H1 (cell line): ENCODE measurements at regions not wholly inside any gene's neighbourhood (a gene's known extent, or its start where the extent isn't known, plus 50 kb on each side); places are given as distances from the start of the nearest gene placed in this dataset.

Source experiments
- CTCF ChIA-PET: fragments of 300-600 bp; sonication (Branson Sonifier 250); formaldehyde crosslinking; loops from one replicate; lab custom pipeline; 2021; ENCODE audit not compliant: partially characterized antibody; lab: Charles Lee
- POLR2A ChIA-PET: fragments of 300-600 bp; sonication (Branson Sonifier 250); formaldehyde crosslinking; loops from one replicate; lab custom pipeline; 2021; ENCODE audit warnings: inconsistent platforms; ENCODE audit not compliant: partially characterized antibody; lab: Charles Lee
- DNase-seq, 2 experiments: peaks; one replicate each; pipeline versions ENCODE4 v3.0.0 to v3.0.0-alpha.2; 2010 to 2022; ENCODE audit warnings: low spot score in 2 of 2, low read depth in 1 of 2, mixed read lengths in 1 of 2
- FAIRE-seq: peaks from 2 replicates; lab custom pipeline; 2011; peaks lifted over from hg19 to GRCh38; lab: Jason Lieb, UNC
- H2AFZ ChIP-seq: 2 replicates; pipeline ENCODE4 v1.8.1; 2012; ENCODE audit warnings: low read length, inconsistent platforms
- H2AK5ac ChIP-seq: 2 replicates; pipeline ENCODE4 v1.6.1; 2013; ENCODE audit warnings: low read depth, low read length
- H2BK120ac ChIP-seq: replicated peaks from 2 replicates; pipeline ENCODE3; 2013; ENCODE audit warnings: low read depth, low read length, inconsistent platforms
- H2BK12ac ChIP-seq: 2 replicates; pipeline ENCODE4 v1.6.1; 2013; ENCODE audit warnings: low read depth, low read length
- H2BK15ac ChIP-seq: 2 replicates; pipeline ENCODE4 v1.6.1; 2013; ENCODE audit warnings: low read length
- H2BK20ac ChIP-seq: 2 replicates; pipeline ENCODE4 v1.6.1; 2013; ENCODE audit warnings: low read length
- H2BK5ac ChIP-seq: 2 replicates; pipeline ENCODE4 v1.6.1; 2013; ENCODE audit warnings: low read depth, low read length
- H3K14ac ChIP-seq: 2 replicates; pipeline ENCODE4 v1.6.1; 2013; ENCODE audit warnings: inconsistent platforms; ENCODE audit not compliant: insufficient read length
- H3K18ac ChIP-seq: 2 replicates; pipeline ENCODE4 v1.6.1; 2013; ENCODE audit warnings: low read length; ENCODE audit errors: extremely low read depth
- H3K23ac ChIP-seq: 2 replicates; pipeline ENCODE4 v1.6.1; 2013; ENCODE audit warnings: inconsistent platforms; ENCODE audit not compliant: insufficient read length
- H3K23me2 ChIP-seq: 2 replicates; pipeline ENCODE4 v1.6.1; 2013; ENCODE audit warnings: low read depth, low read length
- H3K27ac ChIP-seq: 2 replicates; pipeline ENCODE4 v1.6.1; 2011; ENCODE audit warnings: low read depth, low read length, inconsistent platforms
- H3K27me3 ChIP-seq, 4 experiments: replicated peaks in 1 of 4; 1 replicate in 1 of 4; 2 replicates in 3 of 4; pipeline versions ENCODE4 v1.6.1 to v1.8.1; 2011 to 2013; ENCODE audit warnings: low read length in 3 of 4, mild to moderate bottlenecking in 3 of 4, inconsistent platforms in 2 of 4, mixed read lengths in 2 of 4, moderate library complexity in 1 of 4; ENCODE audit not compliant: control insufficient read depth in 3 of 4, insufficient read depth in 3 of 4; ENCODE audit errors: extremely low read depth in 1 of 4
- H3K36me3 ChIP-seq, 4 experiments: 2 replicates each; pipeline versions ENCODE4 v1.6.1 to v1.8.1; 2011 to 2013; ENCODE audit warnings: mild to moderate bottlenecking in 4 of 4, low read length in 3 of 4, moderate library complexity in 2 of 4, control low read depth in 1 of 4, inconsistent platforms in 1 of 4; ENCODE audit not compliant: insufficient read depth in 4 of 4, control insufficient read depth in 2 of 4
- H3K4ac ChIP-seq: replicated peaks from 2 replicates; pipeline ENCODE3; 2013; ENCODE audit warnings: low read length, low read depth, mixed read lengths, inconsistent platforms; ENCODE audit not compliant: insufficient read length
- H3K4me1 ChIP-seq, 4 experiments: replicated peaks in 1 of 4; 1 replicate in 1 of 4; 2 replicates in 3 of 4; pipeline versions ENCODE4 v1.6.1 to v1.8.1; 2011 to 2013; ENCODE audit warnings: low read length in 3 of 4, inconsistent platforms in 2 of 4, mixed read lengths in 1 of 4; ENCODE audit not compliant: insufficient read depth in 4 of 4, control insufficient read depth in 3 of 4
- H3K4me2 ChIP-seq, 2 experiments: 2 replicates each; pipeline versions ENCODE4 v1.6.1 to v1.8.1; 2011 to 2013; ENCODE audit warnings: low read depth in 2 of 2, low read length in 2 of 2, control low read depth in 1 of 2, inconsistent platforms in 1 of 2, mild to moderate bottlenecking in 1 of 2; ENCODE audit not compliant: insufficient read depth in 1 of 2
- H3K4me3 ChIP-seq, 4 experiments: fragments of 200-600, 300-600 bp in 1 of 4; sonication (generic), shearing (Covaris generic), sonication (Bioruptor Twin) in 1 of 4; 2 replicates each; pipeline versions ENCODE4 v1.5.1 to v1.8.1; 2011 to 2016; ENCODE audit warnings: low read length in 4 of 4, low read depth in 3 of 4, control low read depth in 2 of 4, inconsistent platforms in 2 of 4, mild to moderate bottlenecking in 2 of 4, mixed read lengths in 1 of 4, moderate library complexity in 1 of 4; ENCODE audit not compliant: insufficient read depth in 2 of 4; ENCODE audit errors: extremely low read depth in 1 of 4
- H3K56ac ChIP-seq: replicated peaks from 2 replicates; pipeline ENCODE3; 2013; ENCODE audit warnings: low read depth, mild to moderate bottlenecking, mixed read lengths, low read length, inconsistent platforms; ENCODE audit not compliant: insufficient read length
- H3K79me1 ChIP-seq: 2 replicates; pipeline ENCODE4 v1.6.1; 2013; ENCODE audit warnings: low read depth, low read length, control low read depth
- H3K79me2 ChIP-seq, 2 experiments: 2 replicates each; pipeline versions ENCODE4 v1.6.1 to v1.8.1; 2012 to 2013; ENCODE audit warnings: low read length in 2 of 2, mild to moderate bottlenecking in 2 of 2, inconsistent platforms in 1 of 2; ENCODE audit not compliant: insufficient read depth in 2 of 2, control insufficient read depth in 1 of 2
- H3K9ac ChIP-seq, 4 experiments: replicated peaks in 1 of 4; 1 replicate in 1 of 4; 2 replicates in 3 of 4; pipeline versions ENCODE4 v1.6.1 to v1.8.1; 2011 to 2013; ENCODE audit warnings: low read depth in 3 of 4, low read length in 3 of 4, control low read depth in 2 of 4, mild to moderate bottlenecking in 2 of 4, moderate library complexity in 2 of 4, inconsistent platforms in 1 of 4; ENCODE audit errors: extremely low read depth in 1 of 4
- H3K9me3 ChIP-seq, 2 experiments: 2 replicates each; pipeline versions ENCODE4 v1.6.1 to v1.8.1; 2012 to 2013; ENCODE audit warnings: mild to moderate bottlenecking in 2 of 2, moderate library complexity in 2 of 2, control low read depth in 1 of 2, inconsistent platforms in 1 of 2, low read depth in 1 of 2, low read length in 1 of 2, mixed read lengths in 1 of 2; ENCODE audit not compliant: insufficient read depth in 2 of 2
- H4K20me1 ChIP-seq, 2 experiments: replicated peaks in 1 of 2; 2 replicates each; pipeline versions ENCODE3 to v1.8.1; 2011 to 2013; ENCODE audit warnings: inconsistent platforms in 2 of 2, low read length in 2 of 2, mild to moderate bottlenecking in 1 of 2; ENCODE audit not compliant: insufficient read depth in 2 of 2, control insufficient read depth in 1 of 2
- H4K5ac ChIP-seq: 2 replicates; pipeline ENCODE4 v1.6.1; 2013; ENCODE audit warnings: low read length, low read depth, mixed read lengths, inconsistent platforms; ENCODE audit not compliant: insufficient read length
- H4K8ac ChIP-seq: 2 replicates; pipeline ENCODE4 v1.8.0; 2013; ENCODE audit warnings: mild to moderate bottlenecking, moderate library complexity, low read length, inconsistent platforms; ENCODE audit not compliant: insufficient read depth; ENCODE audit errors: extremely low read depth
- H4K91ac ChIP-seq: replicated peaks from 2 replicates; pipeline ENCODE3; 2013; ENCODE audit warnings: low read length, mixed read lengths, inconsistent platforms; ENCODE audit not compliant: insufficient read length
- ASH2L ChIP-seq: fragments of 200-600, 300-600 bp; sonication (generic); IDR thresholded peaks from one replicate; pipeline ENCODE4 v1.7.1; 2017; ENCODE audit warnings: low read length
- CBX5 ChIP-seq: fragments of 300-800, 300-1000 bp; sonication (generic); IDR thresholded peaks from 2 replicates; pipeline ENCODE4 v1.7.1; 2016; ENCODE audit warnings: antibody characterized with exemption, low read length, low read depth
- CBX8 ChIP-seq: fragments of 300-800, 300-1000 bp; sonication (generic); IDR thresholded peaks from 2 replicates; pipeline ENCODE4 v1.7.1; 2016; ENCODE audit warnings: low read depth, low read length, borderline replicate concordance
- FOSL1 ChIP-seq: IDR thresholded peaks from 2 replicates; pipeline ENCODE4 v1.6.1; 2011; ENCODE audit warnings: mild to moderate bottlenecking, low read depth, low read length, moderate library complexity; ENCODE audit not compliant: insufficient read depth
- JUN ChIP-seq: IDR thresholded peaks from 2 replicates; pipeline ENCODE4 v1.6.1; 2011; ENCODE audit warnings: low read depth, mild to moderate bottlenecking, improper control_type of control experiment, low read length
- KDM1A ChIP-seq: fragments of 200-600, 300-600 bp; sonication (generic); IDR thresholded peaks from 2 replicates; pipeline ENCODE4 v1.7.1; 2016; ENCODE audit warnings: mild to moderate bottlenecking, low read length, borderline replicate concordance
- MAFK ChIP-seq: IDR thresholded peaks from 2 replicates; pipeline ENCODE4 v1.6.1; 2012; ENCODE audit warnings: low read depth, mild to moderate bottlenecking, improper control_type of control experiment, low read length
- POLR2A ChIP-seq, 2 experiments: IDR thresholded peaks; 1 replicate in 1 of 2; 2 replicates in 1 of 2; pipeline ENCODE4 v1.6.1; 2011; ENCODE audit warnings: low read depth in 2 of 2, low read length in 2 of 2, mild to moderate bottlenecking in 2 of 2; ENCODE audit errors: control extremely low read depth in 1 of 2
- POU5F1 ChIP-seq: IDR thresholded peaks from 2 replicates; pipeline ENCODE4 v1.6.1; 2011; ENCODE audit warnings: low read depth, mild to moderate bottlenecking, low read length, moderate library complexity
- RNF2 ChIP-seq: fragments of 200-900, 300-1000 bp; sonication (generic); IDR thresholded peaks from 2 replicates; pipeline ENCODE4 v1.7.1; 2016; ENCODE audit warnings: borderline replicate concordance, low read depth, mild to moderate bottlenecking, antibody characterized with exemption, low read length; ENCODE audit not compliant: poor library complexity, severe bottlenecking; ENCODE audit errors: missing control alignments
- SP1 ChIP-seq: IDR thresholded peaks from 2 replicates; pipeline ENCODE4 v1.6.1; 2011; ENCODE audit warnings: low read depth, low read length
- TBP ChIP-seq: IDR thresholded peaks from 2 replicates; pipeline ENCODE4 v1.6.1; 2011; ENCODE audit warnings: low read depth, low read length, improper control_type of control experiment
- WGBS, 2 experiments: shearing (Covaris generic) in 1 of 2; methylation state at CpG; one replicate each; pipeline versions ENCODE4 v1.1.6 to v1.1.7; 2013 to 2015; ENCODE audit warnings: low lambda C conversion rate in 2 of 2, mixed read lengths in 2 of 2, inconsistent platforms in 1 of 2, low coverage in 1 of 2, missing lambda C conversion rate in 1 of 2; ENCODE audit not compliant: insufficient replicate concordance in 2 of 2, insufficient coverage in 1 of 2, insufficient read length in 1 of 2; ENCODE audit errors: extremely low coverage in 1 of 2, missing lambda C conversion rate in 1 of 2; 5-methylcytosine and 5-hydroxymethylcytosine counted together
- TF ChIP-seq, protein P1 (sequence below): IDR thresholded peaks from 2 replicates; pipeline ENCODE4 v1.6.1; 2012; ENCODE audit warnings: inconsistent platforms

DNA sequence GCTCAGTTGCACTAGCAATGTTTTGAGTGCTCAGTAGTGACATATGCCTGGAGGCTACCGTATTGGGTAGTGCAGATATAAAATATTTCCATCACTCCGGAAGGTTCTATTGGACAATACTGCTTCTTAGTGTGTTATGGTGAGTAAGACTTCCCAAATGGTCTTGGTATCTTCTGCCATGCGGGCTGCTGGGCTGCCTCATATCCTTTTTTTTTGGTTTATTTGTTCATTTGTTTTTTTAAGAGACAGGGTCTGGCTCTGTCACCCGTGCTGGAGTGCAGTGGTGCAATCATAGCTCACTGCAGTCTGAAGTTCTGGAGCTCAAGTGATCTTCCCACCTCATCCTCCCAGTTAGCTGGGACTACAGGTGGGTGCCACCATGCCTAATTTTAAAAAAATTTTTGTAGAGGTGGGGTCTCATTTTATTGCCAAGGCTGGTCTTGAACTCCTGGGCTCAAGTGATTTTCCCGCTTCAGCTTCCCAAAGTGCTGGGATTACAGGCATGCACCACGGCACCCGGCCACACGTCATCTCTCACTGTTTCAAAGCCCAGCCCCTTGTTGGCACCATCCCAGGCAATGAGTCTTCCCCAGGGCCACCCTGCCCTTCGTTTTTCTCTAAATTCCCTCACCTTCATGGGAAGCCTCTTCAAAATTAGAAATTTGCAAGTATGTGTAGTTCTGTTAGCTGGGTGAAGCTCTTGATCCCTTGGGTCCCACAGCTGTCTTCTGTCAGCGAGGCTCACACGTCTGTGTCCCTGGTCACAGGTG lies 111.0 kb upstream of the KLF14 start:
- Histone ChIP-seq H3K79me2 (no peaks in the 10 kb centered on the region), H4K8ac (no peak overlapping the region; the same call in 1 of the 2 replicates), H3K14ac (no peak overlapping the region), H3K18ac (no peak overlapping the region), H3K23ac (no peak overlapping the region), H3K4me2 (no peak overlapping the region), H3K9ac (no peak overlapping the region), H3K23me2 (no peaks in the 10 kb centered on the region), H4K5ac (no peak overlapping the region), H3K27me3 (no peaks in the 10 kb centered on the region), H4K20me1 (no peaks in the 10 kb centered on the region), H2AK5ac (no peak overlapping the region), H3K4ac (no peak overlapping the region), H2AFZ (no peak overlapping the region), H3K4me1 (no peaks in the 10 kb centered on the region; a peak in 1 of 7 replicates), H3K56ac (no peak overlapping the region), H2BK5ac (no peak overlapping the region), H3K79me1 (no peaks in the 10 kb centered on the region), H3K9me3 (no peaks in the 10 kb centered on the region), H3K4me3 (no peak overlapping the region), H2BK12ac (no peak overlapping the region), H3K36me3 (no peaks in the 10 kb centered on the region), H3K27ac (no peak overlapping the region), H4K91ac (no peak overlapping the region), H2BK20ac (no peak overlapping the region), H2BK15ac (no peak overlapping the region), H2BK120ac (no peak overlapping the region)
- DNase-seq (no peak), FAIRE-seq (no peak)
- ChIA-PET POLR2A (no interaction called here), CTCF (interaction anchor here (1.0 kb wide), 1 partner anchor 65 kb away, joined by 3 read pairs; no protein-coding TSS in a partner anchor)
- WGBS, 2 experiments = 90% methylated on average over 11 of the region's 11 CpGs; no CpG with 5 or more reads in 1 of the 2 experiments
- no peak for TF ChIP-seq KDM1A
- TF ChIP-seq CBX8 = no peak
- no peak for TF ChIP-seq SP1
- TF ChIP-seq MAFK = no peak
- TF ChIP-seq CBX5 = no peak
- no peak for TF ChIP-seq FOSL1
- TF ChIP-seq ASH2L = no peak
- TF ChIP-seq POU5F1 = no peak
- no peak for TF ChIP-seq JUN
- no peak for TF ChIP-seq TBP
- no peak for TF ChIP-seq RNF2
- TF ChIP-seq POLR2A (IDR thresholded peaks at IDR 0.05; ENCODE audit: control extremely low read depth in 1 of 2, low read depth in 2 of 2, low read length in 2 of 2) = no peak
- TF ChIP-seq, protein P1, sequence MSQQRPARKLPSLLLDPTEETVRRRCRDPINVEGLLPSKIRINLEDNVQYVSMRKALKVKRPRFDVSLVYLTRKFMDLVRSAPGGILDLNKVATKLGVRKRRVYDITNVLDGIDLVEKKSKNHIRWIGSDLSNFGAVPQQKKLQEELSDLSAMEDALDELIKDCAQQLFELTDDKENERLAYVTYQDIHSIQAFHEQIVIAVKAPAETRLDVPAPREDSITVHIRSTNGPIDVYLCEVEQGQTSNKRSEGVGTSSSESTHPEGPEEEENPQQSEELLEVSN = no peak
